ENCODE measurements at regions not wholly inside any gene's neighbourhood (a gene's known extent, or its start where the extent isn't known, plus 50 kb on each side); places are given as distances from the start of the nearest gene placed in this dataset.
"Not testable (repeated sequence)": the region's sequence is repeated elsewhere in the genome, so short reads cannot be mapped to it uniquely, and the experiment has no call there.

DNA sequence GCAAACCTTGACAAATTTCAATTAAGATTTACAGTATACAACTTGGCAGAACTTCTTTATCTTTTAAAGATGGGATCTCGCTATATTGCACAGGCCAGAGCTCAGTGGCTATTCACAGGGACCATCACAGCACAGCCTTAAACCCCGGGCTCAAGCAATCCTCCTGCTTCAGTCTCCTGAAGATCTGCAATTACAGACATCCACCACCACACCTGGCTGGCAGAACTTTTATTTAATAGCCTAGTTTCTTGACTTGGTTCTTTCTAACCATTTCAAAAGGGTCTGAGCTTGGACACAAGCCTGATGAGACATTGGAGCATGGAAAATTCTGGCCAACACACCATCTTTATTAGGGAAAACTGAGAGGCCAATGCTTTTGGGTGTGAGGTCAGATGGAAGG lies 151.6 kb upstream of the KCNG1 start:
- TF ChIP-seq CTCF (IDR thresholded peaks at IDR 0.05; ENCODE audit: extremely low read depth, missing control alignments), result no peak
- no peak for DNase-seq (ENCODE audit: low spot score)

- DNase-seq (ENCODE audit: low spot score), result no peak
- no peak for TF ChIP-seq CTCF (IDR thresholded peaks at IDR 0.05; ENCODE audit: extremely low read depth, missing control alignments)
Measured at GRCh38 chr20:51172558-51173428, 149.9 kb upstream of the KCNG1 start.

DNA sequence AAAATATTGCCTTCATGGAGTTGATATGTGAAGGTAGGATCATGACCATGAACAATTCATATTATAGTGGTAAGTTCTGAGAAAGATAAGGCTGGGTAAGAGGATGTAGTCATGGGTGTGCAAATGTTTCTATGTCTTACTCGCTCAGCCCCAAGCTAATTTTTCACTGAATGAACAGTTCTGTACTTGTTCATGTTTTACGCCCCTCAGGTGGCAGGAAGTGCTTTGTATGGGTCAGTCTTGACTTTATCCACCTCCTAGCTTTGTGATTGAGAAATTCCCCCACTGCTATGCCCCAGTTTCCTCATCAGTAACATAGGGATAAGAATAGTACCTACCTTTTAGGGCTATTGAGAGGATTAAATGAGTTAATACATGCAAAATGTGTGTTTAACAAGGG lies 148.2 kb upstream of the KCNG1 start:
- TF ChIP-seq CTCF (IDR thresholded peaks at IDR 0.05; ENCODE audit: extremely low read depth, missing control alignments), result no peak
- DNase-seq (ENCODE audit: low spot score), result no peak

DNA sequence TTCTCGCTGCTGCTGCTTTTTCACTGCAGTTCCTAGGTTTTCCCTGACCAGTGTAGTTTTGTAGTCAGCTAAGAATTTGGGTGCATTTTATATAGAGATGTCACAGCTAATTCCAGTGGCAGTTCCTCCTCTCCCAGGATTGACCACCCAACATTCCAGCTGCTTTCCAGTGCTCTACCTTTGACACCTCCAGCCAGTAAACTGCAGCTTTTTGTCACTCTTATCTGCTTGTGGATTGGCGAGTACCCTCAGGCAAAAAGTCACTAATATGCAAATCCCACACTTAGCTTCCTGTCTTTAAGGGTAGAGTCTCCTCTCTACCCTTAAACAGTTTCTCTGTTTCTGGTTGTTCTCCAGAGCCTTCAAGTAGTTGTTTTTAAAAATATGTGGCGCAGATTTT lies 146.9 kb upstream of the KCNG1 start:
- TF ChIP-seq CTCF (IDR thresholded peaks at IDR 0.05; ENCODE audit: extremely low read depth, missing control alignments), result no peak
- DNase-seq (ENCODE audit: low spot score), result no peak

GRCh38 chr20:51167911-51168310 lies 145.0 kb upstream of the KCNG1 start:
- DNase-seq (ENCODE audit: low spot score), result not testable (repeated sequence)

- TF ChIP-seq CTCF (IDR thresholded peaks at IDR 0.05; ENCODE audit: extremely low read depth, missing control alignments), result no peak
- no peak for DNase-seq (ENCODE audit: low spot score)
Measured at GRCh38 chr20:51166489-51166888, 143.6 kb upstream of the KCNG1 start.

- TF ChIP-seq CTCF (IDR thresholded peaks at IDR 0.05; ENCODE audit: extremely low read depth, missing control alignments), result no peak
- no peak for DNase-seq (ENCODE audit: low spot score)
Measured at GRCh38 chr20:51165131-51165530, 142.2 kb upstream of the KCNG1 start.

- TF ChIP-seq CTCF (IDR thresholded peaks at IDR 0.05; ENCODE audit: extremely low read depth, missing control alignments), result no peak
- DNase-seq (ENCODE audit: low spot score), result no peak
Measured at GRCh38 chr20:51164731-51165130, 141.8 kb upstream of the KCNG1 start.
